RWPE2 (cell line): ENCODE measurements at regions not wholly inside any gene's neighbourhood (a gene's known extent, or its start where the extent isn't known, plus 50 kb on each side); places are given as distances from the start of the nearest gene placed in this dataset.

Source experiments
- ATAC-seq: fragments of 200-7000 bp; cut with Tn5 transposase; 3 replicates; pipeline ENCODE4 v1.9.1; 2021; ENCODE audit warnings: low read depth
- DNase-seq: peaks from one replicate; pipeline ENCODE4 v3.0.0-alpha.2; 2020; ENCODE audit warnings: low spot score
- H3K27ac ChIP-seq: fragments of 450-650 bp; 2 replicates; pipeline ENCODE4 v1.5.1; 2017; ENCODE audit warnings: mild to moderate bottlenecking; ENCODE audit not compliant: poor library complexity, severe bottlenecking
- H3K27me3 ChIP-seq: fragments of 250-450 bp; sonication (Bioruptor Pico); 2 replicates; pipeline ENCODE4 v1.5.1; 2021; ENCODE audit warnings: mild to moderate bottlenecking, moderate library complexity; ENCODE audit not compliant: insufficient read depth, poor library complexity, severe bottlenecking
- H3K36me3 ChIP-seq: fragments of 250-450 bp; sonication (Bioruptor Pico); 2 replicates; pipeline ENCODE4 v1.5.1; 2020; ENCODE audit warnings: low read depth, mild to moderate bottlenecking, moderate library complexity
- H3K4me1 ChIP-seq: fragments of 250-450 bp; sonication (Bioruptor Pico); 2 replicates; pipeline ENCODE4 v1.5.1; 2021; ENCODE audit warnings: mild to moderate bottlenecking, moderate library complexity; ENCODE audit not compliant: insufficient read depth, poor library complexity, severe bottlenecking
- H3K4me3 ChIP-seq: fragments of 250-450 bp; sonication (Bioruptor Pico); 2 replicates; pipeline ENCODE4 v1.5.1; 2021; ENCODE audit warnings: mild to moderate bottlenecking, moderate library complexity; ENCODE audit not compliant: severe bottlenecking
- H3K9me3 ChIP-seq: fragments of 250-450 bp; sonication (Bioruptor Pico); 2 replicates; pipeline ENCODE4 v1.5.1; 2021; ENCODE audit warnings: mild to moderate bottlenecking, moderate library complexity; ENCODE audit not compliant: severe bottlenecking
- TF ChIP-seq, protein P1 (sequence below): fragments of 450-650 bp; IDR thresholded peaks from one replicate; pipeline ENCODE4 v1.5.1; 2017; ENCODE audit warnings: mild to moderate bottlenecking, moderate library complexity; ENCODE audit not compliant: poor library complexity, severe bottlenecking

DNA sequence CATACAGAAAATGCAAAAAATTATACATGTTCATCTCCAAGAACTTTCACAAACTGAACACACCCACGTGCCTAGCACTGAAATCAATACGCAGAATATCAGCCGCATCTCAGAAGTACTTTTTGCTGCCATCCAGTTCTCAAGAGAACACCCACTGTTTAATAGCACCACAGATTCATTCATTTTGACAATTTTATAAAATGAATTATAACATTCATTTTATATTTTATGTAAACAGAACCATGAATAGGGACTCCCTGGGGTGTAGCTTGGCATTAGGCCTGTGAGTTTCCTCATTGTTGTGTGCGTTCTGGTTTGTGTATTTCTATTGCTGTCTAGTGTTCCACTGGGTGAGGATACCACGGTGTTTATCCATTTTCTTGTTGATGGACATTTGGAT is 77.3 kb upstream of the PIP4K2A start:
- ATAC-seq = no peak
- DNase-seq = no peak
- TF ChIP-seq, protein P1, sequence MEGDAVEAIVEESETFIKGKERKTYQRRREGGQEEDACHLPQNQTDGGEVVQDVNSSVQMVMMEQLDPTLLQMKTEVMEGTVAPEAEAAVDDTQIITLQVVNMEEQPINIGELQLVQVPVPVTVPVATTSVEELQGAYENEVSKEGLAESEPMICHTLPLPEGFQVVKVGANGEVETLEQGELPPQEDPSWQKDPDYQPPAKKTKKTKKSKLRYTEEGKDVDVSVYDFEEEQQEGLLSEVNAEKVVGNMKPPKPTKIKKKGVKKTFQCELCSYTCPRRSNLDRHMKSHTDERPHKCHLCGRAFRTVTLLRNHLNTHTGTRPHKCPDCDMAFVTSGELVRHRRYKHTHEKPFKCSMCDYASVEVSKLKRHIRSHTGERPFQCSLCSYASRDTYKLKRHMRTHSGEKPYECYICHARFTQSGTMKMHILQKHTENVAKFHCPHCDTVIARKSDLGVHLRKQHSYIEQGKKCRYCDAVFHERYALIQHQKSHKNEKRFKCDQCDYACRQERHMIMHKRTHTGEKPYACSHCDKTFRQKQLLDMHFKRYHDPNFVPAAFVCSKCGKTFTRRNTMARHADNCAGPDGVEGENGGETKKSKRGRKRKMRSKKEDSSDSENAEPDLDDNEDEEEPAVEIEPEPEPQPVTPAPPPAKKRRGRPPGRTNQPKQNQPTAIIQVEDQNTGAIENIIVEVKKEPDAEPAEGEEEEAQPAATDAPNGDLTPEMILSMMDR = no peak
- H3K36me3 ChIP-seq = no peaks in the 10 kb centered on the region
- H3K4me1 ChIP-seq = no peaks in the 10 kb centered on the region
- H3K4me3 ChIP-seq = no peak overlapping the region
- no peaks in the 10 kb centered on the region for H3K9me3 ChIP-seq
- no peaks in the 10 kb centered on the region for H3K27me3 ChIP-seq
- H3K27ac ChIP-seq = no peak overlapping the region

DNA sequence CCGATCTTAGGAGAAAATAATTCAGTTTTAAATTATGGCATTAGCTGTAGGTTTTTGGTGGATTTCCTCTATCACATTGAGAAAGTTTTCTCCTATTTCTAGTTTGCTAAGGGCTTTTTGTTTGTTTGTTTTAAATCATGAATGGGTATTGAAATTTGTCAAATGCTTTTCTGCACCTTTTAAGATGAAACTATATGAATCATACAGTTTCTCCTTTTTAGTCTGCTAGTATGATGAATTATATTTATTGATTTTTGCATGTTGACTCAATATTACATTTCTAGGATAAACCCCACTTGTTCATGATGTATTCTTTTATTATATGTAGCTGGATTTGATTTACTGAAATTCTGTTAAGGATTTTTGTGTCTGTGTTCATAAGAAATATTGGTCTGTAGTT is 70.3 kb upstream of the PIP4K2A start:
- no peak overlapping the region for H3K4me3 ChIP-seq
- ATAC-seq (no peak), DNase-seq (no peak)
- TF ChIP-seq, protein P1 = no peak
- no peak overlapping the region for H3K27ac ChIP-seq
- peaks cover 2% of the 10 kb centered on the region for H3K9me3 ChIP-seq
- H3K27me3 ChIP-seq = no peaks in the 10 kb centered on the region
- H3K4me1 ChIP-seq = no peaks in the 10 kb centered on the region
- H3K36me3 ChIP-seq = no peaks in the 10 kb centered on the region

DNA sequence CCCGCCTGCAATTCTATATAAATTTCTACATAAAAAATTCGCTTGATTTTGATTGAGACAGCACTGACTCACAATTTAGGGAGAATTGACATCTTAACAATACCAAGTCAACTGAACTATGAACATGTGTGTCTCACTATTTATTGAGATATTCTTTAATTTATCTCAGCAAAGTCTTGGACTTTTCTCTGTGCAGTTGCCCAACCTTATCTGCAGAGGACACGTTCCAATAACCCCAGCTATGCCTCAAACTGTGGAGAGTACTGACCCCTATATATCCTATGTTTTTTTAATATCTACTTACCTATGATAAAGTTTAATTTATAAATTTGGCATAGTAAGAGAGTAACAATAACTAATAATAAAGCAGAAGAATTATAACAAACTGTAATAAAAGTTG is 69.4 kb upstream of the PIP4K2A start:
- TF ChIP-seq, protein P1 = no peak
- Histone ChIP-seq H3K9me3 (peaks cover 2% of the 10 kb centered on the region), H3K27me3 (no peaks in the 10 kb centered on the region), H3K27ac (no peak overlapping the region), H3K4me1 (no peaks in the 10 kb centered on the region), H3K4me3 (no peak overlapping the region), H3K36me3 (no peaks in the 10 kb centered on the region)
- DNase-seq (no peak), ATAC-seq (no peak)

DNA sequence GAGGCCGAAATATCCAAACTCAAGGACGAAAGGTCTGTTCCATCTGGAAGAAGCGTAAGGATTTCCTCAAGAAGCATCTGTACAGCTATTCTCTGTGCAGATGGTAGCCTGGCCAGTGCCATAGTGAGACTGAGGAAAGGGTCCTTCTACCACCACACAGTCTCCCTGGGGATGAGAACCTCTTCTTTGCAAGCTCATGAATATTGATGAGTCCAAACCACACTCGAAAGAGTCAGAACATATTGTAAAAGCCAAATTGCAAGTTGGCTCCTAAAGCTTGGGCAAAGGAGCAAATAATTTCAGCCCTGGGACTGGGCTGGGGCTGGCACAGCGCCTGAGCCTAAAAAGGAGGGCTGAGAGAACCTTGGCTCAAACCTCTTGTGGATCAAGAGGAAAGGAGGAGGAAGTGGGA is 66.1 kb upstream of the PIP4K2A start:
- H3K4me3 ChIP-seq = no peak overlapping the region
- DNase-seq (no peak), ATAC-seq (no peak)
- H3K27ac ChIP-seq = no peak overlapping the region
- no peaks in the 10 kb centered on the region for H3K27me3 ChIP-seq
- H3K9me3 ChIP-seq = peaks cover 2% of the 10 kb centered on the region
- TF ChIP-seq, protein P1 = no peak
- no peaks in the 10 kb centered on the region for H3K4me1 ChIP-seq
- H3K36me3 ChIP-seq = no peaks in the 10 kb centered on the region

DNA sequence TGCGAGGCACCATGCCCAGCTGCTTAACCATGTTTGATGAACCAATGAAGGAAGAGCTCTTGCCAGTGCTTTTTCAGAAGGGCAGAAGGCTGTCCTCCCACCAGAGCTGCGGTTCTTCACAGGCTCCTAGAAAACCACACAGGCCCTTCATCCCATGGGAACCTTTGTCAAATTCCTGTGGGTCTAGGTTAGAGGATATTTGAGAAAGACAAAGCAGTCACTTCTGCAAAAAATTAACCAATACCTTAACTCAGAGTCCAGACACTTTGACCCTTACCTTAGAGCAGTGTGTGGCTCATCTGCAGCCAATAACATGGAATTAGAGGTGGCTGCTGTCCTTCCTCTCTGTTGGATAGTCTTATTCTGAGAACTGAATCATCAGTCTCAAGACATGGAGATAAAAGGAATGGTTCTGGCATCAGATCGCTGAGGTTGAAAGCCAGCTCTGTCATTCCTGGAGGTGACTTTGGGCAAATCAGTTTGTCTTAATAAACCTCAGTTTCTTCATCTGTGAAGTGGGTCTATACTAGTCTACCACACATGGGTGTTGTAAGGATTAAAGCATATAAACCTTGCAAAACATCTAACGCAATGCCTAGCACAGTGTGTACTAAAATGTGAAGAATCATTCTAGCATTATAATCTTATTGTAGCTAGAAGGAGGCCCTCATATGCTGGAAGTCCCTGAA is 65.1 kb upstream of the PIP4K2A start:
- Histone ChIP-seq H3K9me3 (no peaks in the 10 kb centered on the region), H3K27me3 (no peaks in the 10 kb centered on the region), H3K4me3 (no peak overlapping the region), H3K27ac (no peak overlapping the region), H3K4me1 (no peaks in the 10 kb centered on the region), H3K36me3 (no peaks in the 10 kb centered on the region)
- TF ChIP-seq, protein P1 = no peak
- ATAC-seq (no peak), DNase-seq (no peak)
